CD4-positive, alpha-beta T cell treated with Interleukin-4 for 4 hours (primary cell): ENCODE measurements at regions not wholly inside any gene's neighbourhood (a gene's known extent, or its start where the extent isn't known, plus 50 kb on each side); places are given as distances from the start of the nearest gene placed in this dataset.

Experiments
- DNase-seq: peaks from one replicate; pipeline ENCODE4 v3.0.0-alpha.2; 2020

GRCh38 chr10:21249435-21249834 lies 276.0 kb downstream of the SKIDA1 start:
- no peak for DNase-seq

- no peak for DNase-seq
Measured at GRCh38 chr10:21247592-21247991, 277.9 kb downstream of the SKIDA1 start.

- no peak for DNase-seq
Measured at GRCh38 chr10:21246178-21246577, 279.3 kb downstream of the SKIDA1 start.

- no peak for DNase-seq
Measured at GRCh38 chr10:21243748-21244257, 281.7 kb downstream of the SKIDA1 start.

GRCh38 chr10:21242915-21243314 lies 282.6 kb downstream of the SKIDA1 start:
- DNase-seq, result no peak

- no peak for DNase-seq
Measured at GRCh38 chr10:21238717-21239116, 286.8 kb downstream of the SKIDA1 start.

- no peak for DNase-seq
Measured at GRCh38 chr10:21238044-21238443, 287.4 kb downstream of the SKIDA1 start.

GRCh38 chr10:21234761-21235160 lies 290.7 kb downstream of the SKIDA1 start:
- no peak for DNase-seq

- no peak for DNase-seq
Measured at GRCh38 chr10:21230219-21230618, 295.3 kb downstream of the SKIDA1 start.

GRCh38 chr10:21217748-21218367 lies 307.6 kb downstream of the SKIDA1 start:
- DNase-seq, result no peak

GRCh38 chr10:21217107-21217506 lies 308.4 kb downstream of the SKIDA1 start:
- DNase-seq, result no peak

GRCh38 chr10:21214329-21214728 lies 311.2 kb downstream of the SKIDA1 start:
- no peak for DNase-seq

- no peak for DNase-seq
Measured at GRCh38 chr10:21213381-21213780, 312.1 kb downstream of the SKIDA1 start.

- DNase-seq, result no peak
Measured at GRCh38 chr10:21212912-21213311, 312.6 kb downstream of the SKIDA1 start.

- no peak for DNase-seq
Measured at GRCh38 chr10:21212348-21212747, 313.1 kb downstream of the SKIDA1 start.

GRCh38 chr10:21209495-21209894 lies 312.4 kb upstream of the NEBL start:
- DNase-seq, result no peak

- no peak for DNase-seq
Measured at GRCh38 chr10:21208666-21209316, 311.7 kb upstream of the NEBL start.

- DNase-seq, result no peak
Measured at GRCh38 chr10:21207852-21208646, 310.9 kb upstream of the NEBL start.

GRCh38 chr10:21205328-21205727 lies 308.2 kb upstream of the NEBL start:
- no peak for DNase-seq

GRCh38 chr10:21203473-21204107 lies 306.5 kb upstream of the NEBL start:
- DNase-seq, result no peak

GRCh38 chr10:21202776-21203462 lies 305.8 kb upstream of the NEBL start:
- no peak for DNase-seq

- no peak for DNase-seq
Measured at GRCh38 chr10:21199501-21199900, 302.4 kb upstream of the NEBL start.

GRCh38 chr10:21197838-21198237 lies 300.7 kb upstream of the NEBL start:
- no peak for DNase-seq
